HG03175 (cell line): ENCODE measurements at regions not wholly inside any gene's neighbourhood (a gene's known extent, or its start where the extent isn't known, plus 50 kb on each side); places are given as distances from the start of the nearest gene placed in this dataset.
"Not testable (repeated sequence)": the region's sequence is repeated elsewhere in the genome, so short reads cannot be mapped to it uniquely, and the experiment has no call there.

Experiments
- ATAC-seq: cut with Tn5 transposase; IDR thresholded peaks from one replicate; pipeline ENCODE4 v1.9.1; 2021; ENCODE audit warnings: mild to moderate bottlenecking, moderate library complexity; ENCODE audit not compliant: unreplicated experiment

DNA sequence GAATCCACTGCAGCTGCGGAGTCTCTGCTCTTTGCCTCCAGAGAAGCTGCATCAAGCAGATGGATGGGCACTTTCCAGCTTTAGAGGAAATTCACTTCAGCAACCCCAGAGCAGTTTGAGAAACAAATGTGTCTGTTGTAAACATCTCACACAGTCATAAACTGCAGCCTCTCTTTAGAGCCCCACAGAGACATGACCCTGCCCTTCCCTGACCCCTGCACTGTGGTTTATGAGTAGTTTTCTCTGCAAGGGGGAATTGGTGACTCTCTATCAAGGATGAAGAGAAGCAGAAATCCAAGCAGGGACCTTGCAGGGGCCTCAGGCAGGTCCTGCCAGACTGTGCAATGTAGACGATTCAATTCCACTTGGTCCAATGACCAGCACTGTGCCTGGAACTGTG, 160.2 kb downstream of the SH2D4B start:
- ATAC-seq: no peak

DNA sequence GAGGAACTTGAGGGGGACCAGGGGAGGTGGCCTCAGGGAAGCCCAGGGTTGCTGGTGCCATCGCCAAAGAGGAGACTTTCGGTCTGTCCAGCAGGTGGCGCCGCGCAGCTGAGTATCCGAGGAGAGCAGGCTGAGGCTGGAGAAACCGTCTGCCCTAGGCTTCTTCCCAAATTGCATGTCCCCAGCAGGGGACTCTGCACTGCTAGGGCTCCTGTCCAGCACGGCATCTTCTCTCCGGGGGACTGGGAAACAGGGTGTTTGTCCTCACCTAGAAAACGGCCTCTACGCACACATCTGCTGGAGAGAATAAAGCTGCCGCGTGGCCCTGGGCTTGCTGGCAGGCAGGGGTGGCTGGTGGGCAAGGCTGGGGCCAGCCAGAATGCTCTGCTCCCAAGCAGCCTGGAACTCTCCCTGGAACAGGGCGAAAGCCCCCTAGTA, 161.9 kb downstream of the SH2D4B start:
- ATAC-seq: peak; percentile 88

DNA sequence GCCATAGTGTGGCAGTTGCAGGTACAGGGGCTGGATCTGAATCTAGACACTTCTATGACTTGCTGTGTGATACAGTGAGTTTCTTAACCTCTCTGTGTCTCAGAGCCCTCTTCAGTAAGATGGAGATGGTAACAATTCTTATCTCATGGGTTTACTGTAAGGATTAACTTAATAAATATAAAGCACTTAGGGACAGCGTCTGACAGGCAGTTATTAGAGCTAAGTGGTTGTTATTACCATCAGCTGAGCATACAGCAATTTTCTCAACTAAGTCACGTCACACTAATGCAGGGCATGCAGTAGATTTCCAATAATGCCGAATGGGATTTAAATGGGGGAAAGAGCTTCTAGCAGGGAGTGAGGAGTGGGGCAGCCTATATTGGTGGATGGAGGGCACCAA, 162.6 kb downstream of the SH2D4B start:
- no peak for ATAC-seq

DNA sequence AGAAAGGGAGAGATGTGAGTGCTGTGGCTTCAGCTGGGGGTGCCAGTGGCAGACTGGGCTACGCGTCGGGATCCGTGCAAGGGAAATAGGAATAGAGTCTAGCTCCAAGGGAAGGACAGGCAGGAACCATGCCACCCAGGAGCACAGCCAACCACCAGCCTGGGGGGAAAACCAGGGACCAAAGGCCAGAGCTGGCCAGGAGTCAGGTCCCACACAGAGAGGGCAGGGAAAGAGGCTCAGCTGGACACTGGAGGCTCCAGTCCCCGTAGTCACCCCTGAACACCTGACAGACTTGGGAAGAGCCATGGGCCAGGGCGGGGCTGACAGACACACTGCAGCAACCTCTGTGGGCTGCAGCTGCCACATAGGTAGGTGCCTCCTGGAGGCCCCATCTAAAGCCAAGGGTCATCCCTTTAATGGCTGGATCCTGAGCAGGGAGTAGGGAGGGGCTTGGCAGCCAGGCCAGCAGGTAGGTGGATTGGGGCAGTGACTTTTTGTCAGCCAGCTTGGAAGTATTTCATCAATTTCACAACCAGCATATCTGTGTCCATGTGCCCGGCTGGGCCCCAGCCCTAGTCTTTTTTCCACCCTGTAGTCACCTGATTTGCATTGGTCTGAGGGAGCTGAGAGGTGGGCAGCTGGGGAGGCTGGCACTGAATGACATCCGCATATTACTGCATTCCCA, 163.2 kb downstream of the SH2D4B start:
- ATAC-seq: no peak

DNA sequence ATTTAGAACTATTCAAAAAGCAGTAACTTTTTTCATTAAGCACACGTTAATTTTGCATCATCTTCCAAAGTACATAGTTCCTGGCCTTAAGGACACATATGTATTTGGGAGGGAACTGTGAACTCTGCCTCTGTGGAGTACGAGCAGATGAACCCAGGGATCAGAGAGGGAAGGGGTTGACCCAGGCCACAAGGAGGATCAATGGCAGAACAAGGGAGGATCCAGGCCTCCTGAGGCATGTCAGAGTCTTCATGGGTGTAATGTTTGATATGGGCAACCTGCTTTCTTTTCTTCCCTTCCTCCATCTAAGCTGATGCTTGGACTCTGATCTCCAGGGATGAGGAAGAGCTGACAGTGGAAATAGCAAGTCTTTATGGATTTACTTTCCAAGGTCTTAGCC, 164.0 kb downstream of the SH2D4B start:
- no peak for ATAC-seq

DNA sequence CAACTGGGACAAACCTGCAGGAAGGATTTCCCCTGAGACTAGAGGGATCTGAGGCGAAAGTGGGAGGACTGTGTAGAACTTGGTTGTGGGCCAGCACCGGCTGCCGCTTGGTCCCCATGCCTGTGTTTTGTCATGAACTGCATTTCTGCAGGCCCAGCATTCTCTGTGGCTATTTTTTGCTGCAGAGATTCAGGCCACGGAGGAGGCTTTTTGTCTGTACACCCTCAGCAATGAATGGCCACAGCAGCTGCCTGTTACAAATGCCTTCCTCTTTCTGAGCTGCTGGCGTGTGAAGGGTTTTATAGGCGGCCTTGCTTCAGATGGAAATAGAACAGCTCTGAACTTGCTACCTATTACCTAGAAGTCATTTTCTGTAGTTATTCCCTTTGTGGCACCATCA, 164.4 kb downstream of the SH2D4B start:
- no peak for ATAC-seq

DNA sequence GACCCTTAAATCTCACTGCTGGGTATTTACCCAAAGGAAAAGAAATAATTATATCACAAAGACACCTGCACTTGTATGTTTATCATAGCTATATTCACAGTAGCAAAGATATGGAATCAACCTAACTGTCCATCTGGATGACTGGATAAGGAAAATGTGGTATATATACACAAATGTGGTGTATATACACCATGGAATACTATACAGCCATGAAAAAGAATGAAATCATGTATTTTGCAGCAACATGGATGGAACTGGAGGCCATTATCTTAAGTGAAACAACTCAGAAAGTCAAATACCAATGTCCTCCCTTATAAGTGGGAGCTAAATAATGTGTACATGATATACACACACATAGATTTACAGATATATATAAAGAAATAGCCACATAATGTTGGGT, 168.2 kb downstream of the SH2D4B start:
- ATAC-seq: no peak

DNA sequence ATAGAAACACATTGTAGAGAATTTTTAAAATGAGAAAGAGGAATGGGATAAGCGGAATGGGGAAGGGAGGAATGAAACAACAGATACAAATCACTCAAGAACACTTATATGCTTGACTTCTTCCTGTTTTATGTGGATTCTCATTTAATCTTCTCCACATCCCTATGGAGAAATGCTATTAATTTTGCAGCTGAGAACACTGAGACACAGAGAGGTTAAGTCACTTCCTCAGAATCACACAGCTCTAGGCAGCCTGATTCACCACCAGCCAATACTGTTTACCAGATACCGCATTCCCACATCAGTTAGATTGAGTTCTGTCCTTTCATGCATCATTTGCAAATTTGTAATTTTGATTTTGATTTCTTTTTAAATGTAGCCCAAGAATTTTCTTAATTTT, 170.5 kb downstream of the SH2D4B start:
- no peak for ATAC-seq

DNA sequence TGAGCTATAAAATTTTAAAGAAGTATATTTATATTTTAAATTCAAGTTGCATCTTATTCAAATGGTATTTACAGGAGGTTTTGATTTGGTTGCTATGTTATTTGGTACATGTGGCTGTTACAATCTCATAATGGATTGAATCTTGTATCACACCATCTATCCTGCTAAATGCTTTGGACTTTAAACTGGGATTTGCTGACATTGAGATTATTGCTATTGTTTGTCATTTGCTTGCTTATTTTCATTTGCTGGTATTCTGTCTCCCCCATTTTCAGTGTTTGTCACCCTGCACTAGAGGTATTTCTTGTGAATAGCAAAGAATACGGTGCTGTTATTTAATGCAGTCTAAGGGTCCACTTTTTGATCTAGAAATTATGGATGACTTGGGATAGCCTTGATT, 171.1 kb downstream of the SH2D4B start:
- no peak for ATAC-seq

DNA sequence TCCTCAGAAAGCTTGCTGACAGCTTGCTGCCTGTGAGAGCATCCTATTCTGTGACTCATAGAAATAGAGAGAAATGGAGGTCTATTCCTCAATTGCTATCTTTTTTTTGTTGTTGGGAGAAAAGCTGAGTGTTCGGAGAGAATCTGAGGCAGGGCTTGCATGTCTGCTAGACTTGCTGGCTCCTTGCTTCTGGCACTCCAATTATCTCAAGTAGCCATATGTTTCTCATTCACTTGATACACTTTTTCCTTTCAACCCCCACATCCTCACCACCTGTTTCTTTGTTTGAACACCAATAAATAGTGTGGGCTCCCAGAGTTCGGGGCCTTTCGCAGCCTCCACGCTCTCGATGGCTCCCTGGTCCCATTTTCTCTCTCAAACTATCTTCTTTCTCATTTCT, 172.2 kb downstream of the SH2D4B start:
- no peak for ATAC-seq

DNA sequence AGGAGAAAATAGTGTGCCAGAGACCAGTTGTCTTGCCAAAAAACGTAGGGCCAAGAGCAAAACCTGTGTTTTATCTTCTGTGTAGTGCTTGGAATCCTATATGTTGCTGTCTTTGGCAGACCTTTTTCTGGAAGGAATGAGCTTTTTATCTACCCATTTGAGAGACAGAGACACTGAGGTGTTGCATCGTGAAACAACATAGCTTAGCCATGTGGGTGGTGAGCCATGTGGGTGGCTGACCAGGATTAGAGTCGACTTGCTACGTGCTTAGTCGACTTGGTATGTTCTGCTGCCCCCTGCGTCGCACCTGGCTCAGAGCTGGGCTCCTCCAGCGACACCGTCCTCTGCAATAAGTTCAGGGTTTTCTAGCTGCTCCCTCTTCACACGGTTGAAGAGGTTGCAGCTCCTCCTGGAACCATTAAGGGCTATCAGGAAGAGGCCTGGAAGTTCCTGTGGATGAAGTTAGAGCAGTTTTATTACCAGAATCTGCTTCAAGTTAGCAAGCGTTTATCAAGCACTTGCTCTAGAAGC, 175.8 kb downstream of the SH2D4B start:
- ATAC-seq: no peak

DNA sequence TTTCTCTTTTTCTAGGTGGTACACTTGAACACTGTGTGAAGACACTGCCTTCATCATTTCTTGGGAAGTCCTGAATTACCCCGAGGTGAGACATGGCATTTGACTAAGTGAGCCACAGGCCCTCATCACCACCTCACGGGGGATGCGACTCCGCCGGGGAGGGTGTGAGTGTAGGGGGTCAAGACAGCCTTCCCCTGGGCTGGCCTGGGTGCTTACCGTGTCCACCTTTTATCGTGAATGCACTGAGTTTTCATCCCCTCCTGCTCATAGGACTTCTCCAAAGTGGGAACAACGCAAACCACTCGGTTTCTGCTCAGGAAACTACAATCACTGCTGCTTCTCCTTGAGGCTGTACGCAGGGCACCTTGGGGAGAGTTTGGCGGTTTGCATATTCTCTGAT, 176.9 kb downstream of the SH2D4B start:
- no peak for ATAC-seq

DNA sequence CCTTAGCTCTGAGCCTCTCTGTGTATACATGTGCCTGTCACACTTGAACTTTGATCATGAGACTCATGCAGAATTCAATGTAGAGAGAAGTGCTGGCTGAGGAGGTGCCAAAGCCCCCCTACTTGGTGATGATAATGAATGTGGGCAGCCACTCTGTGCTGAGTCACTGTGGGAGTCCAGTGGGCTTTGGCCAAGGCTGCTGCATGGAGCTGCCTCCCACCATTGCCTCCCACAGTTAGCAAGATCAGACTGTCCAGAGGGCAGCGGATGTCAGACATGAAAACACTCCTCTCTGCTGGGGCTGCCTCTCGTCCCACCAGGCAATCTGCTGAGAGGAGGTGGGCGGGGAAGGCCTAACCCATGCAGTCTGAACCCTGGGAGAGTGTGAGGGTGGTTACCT, 180.3 kb downstream of the SH2D4B start:
- ATAC-seq: no peak

DNA sequence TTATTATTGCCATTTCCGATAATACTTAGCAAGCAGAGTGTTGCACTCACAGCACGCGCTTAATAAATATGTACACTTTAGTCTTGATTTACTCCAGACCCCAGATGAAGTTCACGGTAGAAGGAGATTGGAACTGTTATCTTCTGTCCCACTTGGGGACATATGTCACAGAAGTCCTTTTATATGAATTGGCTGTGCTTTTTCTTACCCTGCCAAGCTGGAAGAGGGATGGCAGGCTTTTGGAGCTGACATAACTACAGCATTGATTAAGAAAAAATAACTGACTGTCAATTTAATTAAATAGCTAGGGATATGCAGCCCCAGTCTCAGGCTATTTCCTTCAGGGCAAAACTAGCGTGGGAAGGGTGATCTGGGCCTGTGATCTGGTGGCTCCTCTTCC, 182.2 kb downstream of the SH2D4B start:
- ATAC-seq: no peak

DNA sequence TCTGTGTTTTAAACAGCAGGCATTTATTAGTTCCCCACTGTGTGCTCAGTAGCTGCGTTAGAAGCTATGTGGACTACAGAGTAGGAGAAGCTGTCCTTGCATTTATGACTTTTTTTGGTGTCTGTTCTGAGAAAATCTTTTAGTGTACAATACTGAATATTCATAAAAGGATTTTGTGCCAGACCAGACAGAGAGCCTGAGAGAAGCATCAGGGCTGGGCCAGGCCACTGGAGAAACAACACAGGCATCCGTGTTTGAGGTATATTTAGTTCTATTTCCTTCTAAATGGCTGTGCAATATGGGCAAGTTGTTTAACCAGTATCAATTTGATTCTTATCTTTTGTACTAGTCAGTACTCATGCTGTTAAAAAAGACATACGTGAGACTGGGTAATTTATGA, 182.8 kb downstream of the SH2D4B start:
- ATAC-seq: no peak

DNA sequence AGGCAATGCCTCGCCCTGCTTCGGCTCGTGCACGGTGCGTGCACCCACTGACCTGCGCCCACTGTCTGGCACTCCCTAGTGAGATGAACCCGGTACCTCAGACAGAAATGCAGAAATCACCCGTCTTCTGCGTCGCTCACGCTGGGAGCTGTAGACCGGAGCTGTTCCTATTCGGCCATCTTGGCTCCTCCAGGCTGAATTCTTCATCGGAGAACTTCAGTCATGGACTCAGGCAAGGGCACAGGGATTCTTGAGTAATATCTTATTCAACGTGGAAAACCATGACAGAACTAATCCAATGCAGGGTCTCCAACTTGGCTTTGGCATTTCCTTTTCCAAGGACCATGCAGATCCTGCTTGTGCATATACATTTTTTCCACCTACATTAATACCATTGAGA, 190.7 kb downstream of the SH2D4B start:
- ATAC-seq: not testable (repeated sequence)

DNA sequence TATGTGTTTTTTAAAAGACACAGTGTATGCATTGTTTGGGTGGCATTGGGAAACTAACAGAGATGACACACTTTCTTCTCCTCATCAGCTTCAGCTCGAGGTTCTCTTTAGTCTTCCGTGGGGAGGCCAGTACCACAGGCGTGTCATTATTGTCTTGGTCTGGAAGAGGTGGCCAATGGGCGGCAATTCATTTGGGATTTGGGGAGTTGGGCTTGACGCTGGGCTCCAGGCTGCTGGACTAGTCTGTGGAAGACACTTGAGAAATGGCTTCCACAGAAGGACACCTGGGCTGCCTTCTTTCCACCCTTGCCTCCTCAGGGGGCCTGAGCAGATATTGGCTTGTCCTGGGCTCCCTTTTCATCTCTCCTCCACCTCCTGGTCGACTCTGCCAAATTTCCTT, 192.2 kb downstream of the SH2D4B start:
- no peak for ATAC-seq

DNA sequence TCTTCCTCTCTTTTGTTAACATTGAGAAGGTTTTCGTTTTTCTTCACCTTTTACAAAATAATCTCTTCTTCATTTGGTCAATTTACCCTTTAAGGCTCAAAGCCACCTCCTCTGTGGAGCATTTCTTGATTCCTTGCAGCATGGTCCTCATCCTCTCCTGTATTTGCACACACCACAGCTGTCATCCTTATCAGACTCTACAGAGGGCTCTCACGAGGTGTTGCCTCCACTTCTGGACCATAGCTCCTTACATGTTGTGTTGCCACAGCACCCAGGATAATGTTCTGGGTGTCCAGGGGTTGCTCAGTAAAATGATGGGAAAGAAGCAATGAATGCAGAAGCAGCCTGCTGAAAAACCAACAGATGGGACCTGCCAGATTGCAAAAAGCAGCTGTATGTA, 192.8 kb downstream of the SH2D4B start:
- ATAC-seq: no peak

DNA sequence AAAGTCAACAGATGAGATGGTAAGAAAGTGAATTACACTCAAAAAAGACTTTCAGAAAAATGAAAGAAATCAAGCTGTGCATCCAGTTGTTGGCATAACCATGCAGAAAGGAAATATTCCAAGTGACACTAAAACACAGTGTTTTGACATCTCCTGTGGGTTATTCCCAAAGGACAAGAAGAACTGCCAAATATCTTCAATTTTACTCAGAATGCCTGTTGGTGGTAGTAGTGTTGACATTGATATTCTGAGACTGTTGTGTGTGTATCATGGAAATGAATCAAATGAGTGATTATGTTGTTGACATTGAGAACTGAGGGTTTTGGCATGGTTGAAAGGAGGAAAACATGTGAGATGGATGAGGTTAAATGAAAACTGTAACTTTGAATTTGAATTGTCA, 196.9 kb downstream of the SH2D4B start:
- no peak for ATAC-seq

DNA sequence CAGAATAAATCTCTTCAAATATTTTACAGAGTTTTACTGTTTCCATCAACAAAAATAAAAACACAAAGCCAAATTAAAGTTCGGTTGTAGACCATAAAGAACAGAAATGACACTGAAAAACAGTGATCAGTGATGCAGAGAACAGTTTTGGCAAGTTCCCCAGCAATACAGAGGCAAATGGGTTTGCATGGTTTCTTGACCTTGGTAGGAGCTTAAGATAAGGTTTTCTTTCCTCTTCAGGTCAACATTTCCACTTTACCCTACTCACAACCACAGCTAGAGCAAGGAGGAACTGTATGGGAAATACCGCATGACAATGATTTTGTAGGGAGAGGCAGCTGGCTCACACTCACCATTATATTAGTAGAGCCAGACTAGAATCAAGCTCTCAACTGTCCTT, 199.5 kb downstream of the SH2D4B start:
- no peak for ATAC-seq

DNA sequence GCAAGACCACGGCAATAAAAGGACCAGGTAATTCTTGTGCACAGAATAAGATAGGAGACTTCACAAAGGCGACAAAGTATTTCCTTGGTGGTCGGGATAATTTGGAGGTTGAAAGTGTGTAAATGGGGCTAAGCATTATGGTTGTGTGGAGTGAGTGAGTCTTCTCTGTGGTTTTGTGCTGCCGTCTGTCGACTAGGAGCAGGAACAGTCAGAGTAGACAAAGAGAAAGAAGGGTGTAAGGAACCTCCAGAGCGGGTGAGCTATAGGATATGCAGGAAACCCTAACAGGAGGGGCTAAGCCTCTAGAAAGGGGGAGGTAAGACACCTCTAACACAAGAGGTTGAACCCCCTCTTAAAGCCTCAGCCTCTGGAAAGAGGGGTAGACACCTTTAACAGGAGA, 201.6 kb downstream of the SH2D4B start:
- no peak for ATAC-seq

DNA sequence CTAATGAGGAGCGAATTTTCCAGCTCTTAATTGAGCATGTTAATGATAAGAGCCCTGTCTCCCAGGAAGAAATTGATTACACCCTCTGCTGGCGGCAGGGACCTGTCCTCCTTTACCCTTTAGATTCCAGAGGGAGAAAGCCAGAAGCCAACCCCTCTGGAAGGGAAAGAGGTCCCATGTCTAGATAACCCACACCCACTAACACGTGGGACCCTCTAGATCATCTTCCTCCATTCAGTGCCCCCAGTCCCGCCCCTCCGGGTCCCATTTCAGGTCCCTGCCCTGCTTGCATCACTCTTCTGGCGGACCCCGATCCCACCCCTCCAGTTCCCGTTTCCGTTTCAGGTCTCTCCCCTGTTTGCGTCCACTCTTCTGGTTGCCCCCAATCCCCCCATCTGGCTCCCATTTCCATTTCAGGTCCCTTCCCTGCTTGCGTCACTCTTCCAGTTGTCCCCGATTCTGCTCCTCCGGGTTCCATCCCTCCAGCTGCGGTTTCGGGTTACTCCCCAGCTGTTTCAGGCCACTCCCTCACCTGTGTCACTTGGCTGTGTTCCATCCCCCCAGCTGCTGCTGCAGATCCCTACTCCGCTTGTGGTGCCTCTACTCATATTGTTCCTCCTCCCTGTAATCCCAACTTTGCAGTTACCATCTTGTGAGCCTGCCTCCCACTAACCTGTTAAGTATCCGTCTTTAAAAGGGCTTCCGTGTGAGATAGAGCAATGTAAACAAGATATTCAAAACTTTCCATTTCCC, 202.4 kb downstream of the SH2D4B start:
- no peak for ATAC-seq
